VCaP (cell line): ENCODE measurements at regions not wholly inside any gene's neighbourhood (a gene's known extent, or its start where the extent isn't known, plus 50 kb on each side); places are given as distances from the start of the nearest gene placed in this dataset.

Experiments
- H3K27ac ChIP-seq: fragments of 450-650 bp; 2 replicates; pipeline ENCODE4 v1.5.1; 2017
- CTCF ChIP-seq: fragments of 450-650 bp; conservative IDR thresholded peaks from 2 replicates; pipeline ENCODE4 v1.5.1; 2017; ENCODE audit warnings: mild to moderate bottlenecking, moderate library complexity

GRCh38 chr13:111614009-111614408, 293.6 kb downstream of the TEX29 start:
- no peak overlapping the region for H3K27ac ChIP-seq
- TF ChIP-seq CTCF: no peak

GRCh38 chr13:111614613-111615012, 294.2 kb downstream of the TEX29 start:
- H3K27ac ChIP-seq: no peak overlapping the region
- no peak for TF ChIP-seq CTCF

- no peak for TF ChIP-seq CTCF
- no peak overlapping the region for H3K27ac ChIP-seq
These were observed 295.8 kb downstream of the TEX29 start for GRCh38 chr13:111616203-111616602.

GRCh38 chr13:111620166-111620565, 299.7 kb downstream of the TEX29 start:
- no peak overlapping the region for H3K27ac ChIP-seq
- no peak for TF ChIP-seq CTCF

GRCh38 chr13:111620586-111620985, 300.1 kb downstream of the TEX29 start:
- no peak for TF ChIP-seq CTCF

GRCh38 chr13:111621164-111621563, 300.7 kb downstream of the TEX29 start:
- no peak for TF ChIP-seq CTCF
- H3K27ac ChIP-seq: no peak overlapping the region

More at GRCh38 chr13:111620586-111620985, 300.1 kb downstream of the TEX29 start:
- H3K27ac ChIP-seq: no peak overlapping the region

- TF ChIP-seq CTCF: no peak
- H3K27ac ChIP-seq: no peak overlapping the region
These were observed 301.6 kb downstream of the TEX29 start for GRCh38 chr13:111622051-111622531.
